Endodermal cell (in vitro differentiated cells): ENCODE measurements at regions not wholly inside any gene's neighbourhood (a gene's known extent, or its start where the extent isn't known, plus 50 kb on each side); places are given as distances from the start of the nearest gene placed in this dataset.

Source experiments
- DNase-seq: peaks from one replicate; pipeline ENCODE4 v3.0.0-alpha.2; 2017
- H3K27ac ChIP-seq: 2 replicates; pipeline ENCODE4 v1.5.1; 2013; ENCODE audit warnings: mild to moderate bottlenecking, low read depth, low read length, moderate library complexity
- H3K27me3 ChIP-seq: 2 replicates; pipeline ENCODE4 v1.6.1; 2013; ENCODE audit warnings: mild to moderate bottlenecking, low read length, moderate library complexity; ENCODE audit not compliant: insufficient read depth, control insufficient read depth, poor library complexity, severe bottlenecking
- H3K36me3 ChIP-seq: 2 replicates; pipeline ENCODE4 v1.7.0; 2013; ENCODE audit warnings: mild to moderate bottlenecking, low read length, moderate library complexity; ENCODE audit not compliant: control insufficient read depth, insufficient read depth
- H3K4me1 ChIP-seq: one replicate; pipeline ENCODE4 v1.7.0; 2013; ENCODE audit warnings: low read length; ENCODE audit not compliant: control insufficient read depth, insufficient read depth
- H3K4me3 ChIP-seq: 2 replicates; pipeline ENCODE4 v1.5.1; 2013; ENCODE audit warnings: mild to moderate bottlenecking, low read length, moderate library complexity
- H3K9ac ChIP-seq: 2 replicates; pipeline ENCODE4 v1.6.1; 2013; ENCODE audit warnings: mild to moderate bottlenecking, low read length, moderate library complexity; ENCODE audit not compliant: poor library complexity, severe bottlenecking; ENCODE audit errors: extremely low read depth
- H3K9me3 ChIP-seq: 2 replicates; pipeline ENCODE4 v1.6.1; 2013; ENCODE audit warnings: mild to moderate bottlenecking, low read length, moderate library complexity; ENCODE audit not compliant: control insufficient read depth
- H3K27ac Mint-ChIP-seq: 2 replicates; pipeline ENCODE4 v1.8.0; 2020; ENCODE audit warnings: mixed read lengths
- H3K27me3 Mint-ChIP-seq: 2 replicates; pipeline ENCODE4 v1.8.0; 2021; ENCODE audit warnings: mild to moderate bottlenecking, mixed read lengths; ENCODE audit not compliant: insufficient read depth
- H3K36me3 Mint-ChIP-seq: 2 replicates; pipeline ENCODE4 v1.8.0; 2020; ENCODE audit warnings: low read depth, mixed read lengths
- H3K4me1 Mint-ChIP-seq: 2 replicates; pipeline ENCODE4 v1.8.0; 2020; ENCODE audit warnings: mixed read lengths
- H3K4me3 Mint-ChIP-seq: 2 replicates; pipeline ENCODE4 v1.8.0; 2020; ENCODE audit warnings: mild to moderate bottlenecking, moderate library complexity, mixed read lengths
- H3K9me3 Mint-ChIP-seq: 2 replicates; pipeline ENCODE4 v1.8.0; 2020; ENCODE audit warnings: mild to moderate bottlenecking, mixed read lengths
- WGBS, 2 experiments: methylation state at CpG; one replicate each; pipeline versions ENCODE4 v1.1.5 to v1.1.7; 2013; ENCODE audit warnings: missing lambda C conversion rate in 2 of 2, mixed read lengths in 1 of 2; ENCODE audit not compliant: insufficient coverage in 1 of 2, insufficient read length in 1 of 2; 5-methylcytosine and 5-hydroxymethylcytosine counted together
- TF ChIP-seq, protein P1 (sequence below): fragments of 200-600 bp; sonication (generic); conservative IDR thresholded peaks from 2 replicates; pipeline ENCODE4 v1.5.0; 2021; ENCODE audit warnings: antibody characterized with exemption, mild to moderate bottlenecking

DNA sequence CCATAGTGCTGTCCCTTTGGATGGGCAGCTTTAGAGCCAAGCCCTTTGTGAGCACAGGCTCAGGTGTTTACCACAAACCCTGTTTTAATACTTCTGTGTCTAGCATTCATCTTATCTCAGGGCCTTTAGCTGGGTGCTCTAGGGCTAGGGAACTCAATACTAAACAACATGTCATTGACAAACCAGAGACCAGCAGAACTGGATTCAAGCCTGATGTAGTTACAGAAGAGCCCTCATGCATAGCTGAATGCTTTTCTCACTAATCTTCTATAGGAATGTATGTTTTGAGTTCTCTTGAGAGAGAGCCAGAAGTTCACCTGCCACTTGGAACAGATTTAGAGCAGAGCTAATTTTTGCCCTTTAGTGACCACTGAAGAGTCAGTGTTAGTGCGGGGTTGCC is 142.6 kb downstream of the DCK start:
- Histone ChIP-seq H3K4me3 (no peak overlapping the region), H3K36me3 (no peaks in the 10 kb centered on the region), H3K27me3 (no peaks in the 10 kb centered on the region), H3K9me3 (no peaks in the 10 kb centered on the region), H3K4me1 (no peaks in the 10 kb centered on the region), H3K9ac (no peak overlapping the region), H3K27ac (no peak overlapping the region)
- H3K27ac Mint-ChIP-seq = no peak overlapping the region
- no peaks in the 10 kb centered on the region for H3K27me3 Mint-ChIP-seq
- no peaks in the 10 kb centered on the region for H3K9me3 Mint-ChIP-seq
- TF ChIP-seq, protein P1, sequence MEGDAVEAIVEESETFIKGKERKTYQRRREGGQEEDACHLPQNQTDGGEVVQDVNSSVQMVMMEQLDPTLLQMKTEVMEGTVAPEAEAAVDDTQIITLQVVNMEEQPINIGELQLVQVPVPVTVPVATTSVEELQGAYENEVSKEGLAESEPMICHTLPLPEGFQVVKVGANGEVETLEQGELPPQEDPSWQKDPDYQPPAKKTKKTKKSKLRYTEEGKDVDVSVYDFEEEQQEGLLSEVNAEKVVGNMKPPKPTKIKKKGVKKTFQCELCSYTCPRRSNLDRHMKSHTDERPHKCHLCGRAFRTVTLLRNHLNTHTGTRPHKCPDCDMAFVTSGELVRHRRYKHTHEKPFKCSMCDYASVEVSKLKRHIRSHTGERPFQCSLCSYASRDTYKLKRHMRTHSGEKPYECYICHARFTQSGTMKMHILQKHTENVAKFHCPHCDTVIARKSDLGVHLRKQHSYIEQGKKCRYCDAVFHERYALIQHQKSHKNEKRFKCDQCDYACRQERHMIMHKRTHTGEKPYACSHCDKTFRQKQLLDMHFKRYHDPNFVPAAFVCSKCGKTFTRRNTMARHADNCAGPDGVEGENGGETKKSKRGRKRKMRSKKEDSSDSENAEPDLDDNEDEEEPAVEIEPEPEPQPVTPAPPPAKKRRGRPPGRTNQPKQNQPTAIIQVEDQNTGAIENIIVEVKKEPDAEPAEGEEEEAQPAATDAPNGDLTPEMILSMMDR = no peak
- no peak for DNase-seq
- H3K36me3 Mint-ChIP-seq = no peaks in the 10 kb centered on the region
- WGBS, 2 experiments = 89 to 100% methylated on average over 1 of the region's 1 CpG
- no peaks in the 10 kb centered on the region for H3K4me1 Mint-ChIP-seq
- no peak overlapping the region for H3K4me3 Mint-ChIP-seq

DNA sequence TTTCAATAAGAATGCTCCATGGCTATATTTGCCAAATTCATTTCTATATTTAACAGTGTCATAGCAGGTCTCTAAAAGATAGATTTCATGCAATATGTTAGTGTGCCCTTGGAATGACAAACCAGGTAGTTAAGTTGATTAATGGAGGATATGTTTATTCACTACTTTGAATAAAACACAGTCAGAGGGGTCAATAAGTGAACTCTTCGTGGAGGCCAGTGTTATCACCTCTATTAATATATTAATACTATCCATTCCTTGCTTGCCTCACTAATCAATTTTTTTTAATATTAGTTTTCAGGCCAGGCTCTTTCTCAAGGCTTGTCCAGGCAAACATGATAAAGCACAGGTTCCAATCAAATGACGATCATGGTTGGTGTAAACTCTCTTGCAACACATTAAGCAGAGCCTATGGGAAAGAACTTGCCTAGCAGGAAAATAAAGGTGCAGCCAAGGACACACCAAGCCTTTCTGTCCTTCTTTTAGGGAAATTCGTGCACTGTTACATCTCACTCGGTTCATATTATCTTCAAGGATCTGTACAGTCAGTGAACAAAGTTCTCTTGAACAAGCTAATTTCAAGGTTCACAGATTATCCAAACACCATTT is 144.7 kb downstream of the DCK start:
- H3K27me3 Mint-ChIP-seq = no peaks in the 10 kb centered on the region

DNA sequence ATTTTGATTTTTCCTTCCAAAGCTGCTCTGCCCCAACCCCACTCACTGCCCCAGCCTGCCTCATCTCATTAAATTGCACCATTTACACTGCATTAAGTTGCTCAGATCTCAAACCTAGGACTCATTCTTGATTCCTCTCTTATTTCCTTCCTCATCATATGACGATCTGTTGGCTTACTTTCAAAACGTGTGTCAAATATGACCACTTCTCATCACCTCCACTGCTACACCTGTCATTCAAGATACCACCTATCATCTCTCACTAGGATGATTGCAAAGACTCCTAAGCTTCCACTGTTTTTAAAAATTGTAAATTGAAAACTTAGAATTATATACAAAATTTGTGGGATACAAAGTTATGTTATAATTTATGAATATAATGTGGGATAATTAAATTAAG is 147.1 kb downstream of the DCK start:
- 86 to 92% methylated on average over 1 to 2 of the region's 2 CpGs for WGBS, 2 experiments
- H3K9me3 ChIP-seq = no peaks in the 10 kb centered on the region
- no peaks in the 10 kb centered on the region for H3K27me3 Mint-ChIP-seq

More for the DNA sequence above, 144.7 kb downstream of the DCK start:
- no peaks in the 10 kb centered on the region for H3K36me3 ChIP-seq
- Mint-ChIP-seq H3K27ac (no peak overlapping the region), H3K36me3 (no peaks in the 10 kb centered on the region), H3K4me1 (no peaks in the 10 kb centered on the region), H3K9me3 (no peaks in the 10 kb centered on the region), H3K4me3 (no peak overlapping the region)
- no peak for DNase-seq
- no peak overlapping the region for H3K4me3 ChIP-seq
- no peaks in the 10 kb centered on the region for H3K9me3 ChIP-seq
- no peak overlapping the region for H3K9ac ChIP-seq
- no peak overlapping the region for H3K27ac ChIP-seq
- TF ChIP-seq, protein P1 = no peak
- no peaks in the 10 kb centered on the region for H3K4me1 ChIP-seq
- no peaks in the 10 kb centered on the region for H3K27me3 ChIP-seq
- 73 to 94% methylated on average over 3 to 4 of the region's 4 CpGs for WGBS, 2 experiments

More for the DNA sequence above, 147.1 kb downstream of the DCK start:
- Histone ChIP-seq H3K4me1 (no peaks in the 10 kb centered on the region), H3K27ac (no peak overlapping the region), H3K36me3 (no peaks in the 10 kb centered on the region), H3K27me3 (no peaks in the 10 kb centered on the region), H3K4me3 (no peak overlapping the region), H3K9ac (no peak overlapping the region)
- no peaks in the 10 kb centered on the region for H3K4me1 Mint-ChIP-seq
- TF ChIP-seq, protein P1 = no peak
- DNase-seq = no peak
- H3K27ac Mint-ChIP-seq = no peak overlapping the region
- no peaks in the 10 kb centered on the region for H3K9me3 Mint-ChIP-seq
- H3K36me3 Mint-ChIP-seq = no peaks in the 10 kb centered on the region
- no peak overlapping the region for H3K4me3 Mint-ChIP-seq
